Uterus (tissue), 2 donors: ENCODE measurements at regions not wholly inside any gene's neighbourhood (a gene's known extent, or its start where the extent isn't known, plus 50 kb on each side); places are given as distances from the start of the nearest gene placed in this dataset.

Experiments
- POLR2A ChIP-seq, 2 donors: fragments of 450-650 bp; IDR thresholded peaks; one replicate each; pipeline ENCODE4 v1.6.1; 2016; ENCODE audit warnings: antibody characterized with exemption in 2 of 2, mild to moderate bottlenecking in 1 of 2, moderate library complexity in 1 of 2
- TF ChIP-seq, protein P1 (sequence below), 4 experiments: fragments of 200-600 bp in 2 of 4; fragments of 450-650 bp in 2 of 4; sonication (generic) in 2 of 4; IDR thresholded peaks; one replicate each; pipeline ENCODE4 v1.5.1; 2016 to 2019; ENCODE audit warnings: antibody characterized with exemption in 4 of 4, mild to moderate bottlenecking in 2 of 4, moderate library complexity in 1 of 4

DNA sequence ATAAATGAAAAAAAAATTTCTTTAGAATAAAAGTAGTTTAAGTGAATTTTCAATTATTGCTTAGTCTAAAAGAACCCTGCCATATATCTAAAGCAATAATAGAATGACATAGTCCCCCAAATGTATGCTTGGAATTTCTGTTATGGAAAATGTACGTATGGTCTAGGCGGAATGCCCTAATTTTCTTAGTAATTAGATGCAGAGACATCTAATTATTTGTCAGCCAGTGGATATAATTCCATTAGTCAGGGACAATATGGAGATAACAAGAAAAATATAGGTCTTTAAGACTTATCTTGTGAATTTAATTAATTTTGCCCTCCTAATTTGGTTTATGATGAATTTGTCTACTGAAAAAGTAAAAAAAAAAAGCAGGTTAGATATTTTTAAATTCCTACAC lies 460.9 kb upstream of the SOX11 start:
- TF ChIP-seq, protein P1, sequence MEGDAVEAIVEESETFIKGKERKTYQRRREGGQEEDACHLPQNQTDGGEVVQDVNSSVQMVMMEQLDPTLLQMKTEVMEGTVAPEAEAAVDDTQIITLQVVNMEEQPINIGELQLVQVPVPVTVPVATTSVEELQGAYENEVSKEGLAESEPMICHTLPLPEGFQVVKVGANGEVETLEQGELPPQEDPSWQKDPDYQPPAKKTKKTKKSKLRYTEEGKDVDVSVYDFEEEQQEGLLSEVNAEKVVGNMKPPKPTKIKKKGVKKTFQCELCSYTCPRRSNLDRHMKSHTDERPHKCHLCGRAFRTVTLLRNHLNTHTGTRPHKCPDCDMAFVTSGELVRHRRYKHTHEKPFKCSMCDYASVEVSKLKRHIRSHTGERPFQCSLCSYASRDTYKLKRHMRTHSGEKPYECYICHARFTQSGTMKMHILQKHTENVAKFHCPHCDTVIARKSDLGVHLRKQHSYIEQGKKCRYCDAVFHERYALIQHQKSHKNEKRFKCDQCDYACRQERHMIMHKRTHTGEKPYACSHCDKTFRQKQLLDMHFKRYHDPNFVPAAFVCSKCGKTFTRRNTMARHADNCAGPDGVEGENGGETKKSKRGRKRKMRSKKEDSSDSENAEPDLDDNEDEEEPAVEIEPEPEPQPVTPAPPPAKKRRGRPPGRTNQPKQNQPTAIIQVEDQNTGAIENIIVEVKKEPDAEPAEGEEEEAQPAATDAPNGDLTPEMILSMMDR (IDR thresholded peaks at IDR 0.05), result no peak
- TF ChIP-seq POLR2A (IDR thresholded peaks at IDR 0.05), result no peak
